ENCODE measurements at regions not wholly inside any gene's neighbourhood (a gene's known extent, or its start where the extent isn't known, plus 50 kb on each side); places are given as distances from the start of the nearest gene placed in this dataset.

DNA sequence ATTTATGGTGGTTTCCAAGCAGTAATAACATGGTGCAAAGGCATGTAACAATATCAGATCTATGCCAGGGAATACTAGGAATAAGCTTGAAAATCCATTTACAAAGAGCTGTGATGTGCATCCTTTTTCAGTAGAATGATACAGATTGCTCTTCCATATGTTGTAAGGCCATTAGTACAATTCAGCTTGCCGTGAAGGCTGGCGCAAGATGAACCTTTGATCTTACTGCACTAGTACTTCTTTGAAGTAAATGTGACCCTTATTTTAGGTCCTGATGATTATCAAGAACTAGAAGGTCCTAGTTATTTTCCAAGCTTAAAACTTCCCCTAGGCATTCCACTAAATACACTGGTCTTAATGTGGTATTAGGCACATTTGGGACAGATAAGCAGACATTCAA lies 210.1 kb upstream of the CD96 start (continued):
- TF ChIP-seq, protein P1, sequence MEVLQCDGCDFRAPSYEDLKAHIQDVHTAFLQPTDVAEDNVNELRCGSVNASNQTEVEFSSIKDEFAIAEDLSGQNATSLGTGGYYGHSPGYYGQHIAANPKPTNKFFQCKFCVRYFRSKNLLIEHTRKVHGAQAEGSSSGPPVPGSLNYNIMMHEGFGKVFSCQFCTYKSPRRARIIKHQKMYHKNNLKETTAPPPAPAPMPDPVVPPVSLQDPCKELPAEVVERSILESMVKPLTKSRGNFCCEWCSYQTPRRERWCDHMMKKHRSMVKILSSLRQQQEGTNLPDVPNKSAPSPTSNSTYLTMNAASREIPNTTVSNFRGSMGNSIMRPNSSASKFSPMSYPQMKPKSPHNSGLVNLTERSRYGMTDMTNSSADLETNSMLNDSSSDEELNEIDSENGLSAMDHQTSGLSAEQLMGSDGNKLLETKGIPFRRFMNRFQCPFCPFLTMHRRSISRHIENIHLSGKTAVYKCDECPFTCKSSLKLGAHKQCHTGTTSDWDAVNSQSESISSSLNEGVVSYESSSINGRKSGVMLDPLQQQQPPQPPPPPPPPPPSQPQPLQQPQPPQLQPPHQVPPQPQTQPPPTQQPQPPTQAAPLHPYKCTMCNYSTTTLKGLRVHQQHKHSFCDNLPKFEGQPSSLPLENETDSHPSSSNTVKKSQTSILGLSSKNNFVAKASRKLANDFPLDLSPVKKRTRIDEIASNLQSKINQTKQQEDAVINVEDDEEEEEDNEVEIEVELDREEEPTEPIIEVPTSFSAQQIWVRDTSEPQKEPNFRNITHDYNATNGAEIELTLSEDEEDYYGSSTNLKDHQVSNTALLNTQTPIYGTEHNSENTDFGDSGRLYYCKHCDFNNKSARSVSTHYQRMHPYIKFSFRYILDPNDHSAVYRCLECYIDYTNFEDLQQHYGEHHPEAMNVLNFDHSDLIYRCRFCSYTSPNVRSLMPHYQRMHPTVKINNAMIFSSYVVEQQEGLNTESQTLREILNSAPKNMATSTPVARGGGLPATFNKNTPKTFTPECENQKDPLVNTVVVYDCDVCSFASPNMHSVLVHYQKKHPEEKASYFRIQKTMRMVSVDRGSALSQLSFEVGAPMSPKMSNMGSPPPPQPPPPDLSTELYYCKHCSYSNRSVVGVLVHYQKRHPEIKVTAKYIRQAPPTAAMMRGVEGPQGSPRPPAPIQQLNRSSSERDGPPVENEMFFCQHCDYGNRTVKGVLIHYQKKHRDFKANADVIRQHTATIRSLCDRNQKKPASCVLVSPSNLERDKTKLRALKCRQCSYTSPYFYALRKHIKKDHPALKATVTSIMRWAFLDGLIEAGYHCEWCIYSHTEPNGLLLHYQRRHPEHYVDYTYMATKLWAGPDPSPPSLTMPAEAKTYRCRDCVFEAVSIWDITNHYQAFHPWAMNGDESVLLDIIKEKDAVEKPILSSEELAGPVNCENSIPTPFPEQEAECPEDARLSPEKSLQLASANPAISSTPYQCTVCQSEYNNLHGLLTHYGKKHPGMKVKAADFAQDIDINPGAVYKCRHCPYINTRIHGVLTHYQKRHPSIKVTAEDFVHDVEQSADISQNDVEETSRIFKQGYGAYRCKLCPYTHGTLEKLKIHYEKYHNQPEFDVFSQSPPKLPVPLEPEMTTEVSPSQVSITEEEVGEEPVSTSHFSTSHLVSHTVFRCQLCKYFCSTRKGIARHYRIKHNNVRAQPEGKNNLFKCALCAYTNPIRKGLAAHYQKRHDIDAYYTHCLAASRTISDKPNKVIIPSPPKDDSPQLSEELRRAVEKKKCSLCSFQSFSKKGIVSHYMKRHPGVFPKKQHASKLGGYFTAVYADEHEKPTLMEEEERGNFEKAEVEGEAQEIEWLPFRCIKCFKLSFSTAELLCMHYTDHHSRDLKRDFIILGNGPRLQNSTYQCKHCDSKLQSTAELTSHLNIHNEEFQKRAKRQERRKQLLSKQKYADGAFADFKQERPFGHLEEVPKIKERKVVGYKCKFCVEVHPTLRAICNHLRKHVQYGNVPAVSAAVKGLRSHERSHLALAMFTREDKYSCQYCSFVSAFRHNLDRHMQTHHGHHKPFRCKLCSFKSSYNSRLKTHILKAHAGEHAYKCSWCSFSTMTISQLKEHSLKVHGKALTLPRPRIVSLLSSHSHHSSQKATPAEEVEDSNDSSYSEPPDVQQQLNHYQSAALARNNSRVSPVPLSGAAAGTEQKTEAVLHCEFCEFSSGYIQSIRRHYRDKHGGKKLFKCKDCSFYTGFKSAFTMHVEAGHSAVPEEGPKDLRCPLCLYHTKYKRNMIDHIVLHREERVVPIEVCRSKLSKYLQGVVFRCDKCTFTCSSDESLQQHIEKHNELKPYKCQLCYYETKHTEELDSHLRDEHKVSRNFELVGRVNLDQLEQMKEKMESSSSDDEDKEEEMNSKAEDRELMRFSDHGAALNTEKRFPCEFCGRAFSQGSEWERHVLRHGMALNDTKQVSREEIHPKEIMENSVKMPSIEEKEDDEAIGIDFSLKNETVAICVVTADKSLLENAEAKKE (CRISPR knock-in tag; IDR thresholded peaks at IDR 0.05), result no peak
- no peak for TF ChIP-seq STAT1 (IDR thresholded peaks at IDR 0.05; ENCODE audit: unreplicated experiment)

DNA sequence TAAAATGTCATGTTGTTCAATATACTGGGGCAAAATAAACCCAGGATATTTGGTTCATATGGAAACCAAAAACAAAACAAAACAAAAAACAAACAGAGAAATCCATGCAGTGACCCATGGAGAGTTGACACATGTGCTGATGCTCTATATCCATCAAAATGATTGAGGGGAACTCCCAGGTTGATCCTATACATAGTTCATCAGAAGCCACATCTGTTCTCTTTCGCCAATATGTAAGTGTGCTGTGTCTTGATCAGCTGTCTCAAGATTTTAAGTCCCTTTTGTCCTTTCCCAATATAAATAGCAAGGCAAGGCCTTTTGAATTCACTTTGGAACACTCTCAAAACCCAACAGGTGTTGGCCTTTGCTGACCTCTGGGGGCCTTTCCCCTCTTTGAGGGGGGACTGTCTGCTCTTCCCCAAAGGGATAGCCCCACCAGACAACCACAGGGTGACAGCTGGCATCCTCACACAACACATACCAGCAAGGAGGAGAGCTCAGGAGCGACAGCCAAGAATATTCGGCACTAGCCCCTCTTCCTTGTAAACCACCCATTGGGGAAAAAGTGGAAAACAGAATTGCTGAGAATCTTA lies 209.4 kb upstream of the CD96 start:
- H3K9me2 ChIP-seq (ENCODE audit: insufficient read depth), result no peaks in the 10 kb centered on the region
- no peaks in the 10 kb centered on the region for H4K20me1 ChIP-seq (replicated peaks; ENCODE audit: insufficient read depth)
- peaks cover 16% of the 10 kb centered on the region for H3K4me1 Mint-ChIP-seq
- no peak for DNase-seq (ENCODE audit: low spot score)
- no peak overlapping the region for H3K4me3 Mint-ChIP-seq
- H3K27ac Mint-ChIP-seq, result no peak overlapping the region
- no peaks in the 10 kb centered on the region for H3K36me3 Mint-ChIP-seq (ENCODE audit: low read depth)
- no peaks in the 10 kb centered on the region for H3K36me3 ChIP-seq (ENCODE audit: insufficient read depth)
- no peak overlapping the region for H2AFZ ChIP-seq
- H3K27me3 ChIP-seq (ENCODE audit: insufficient read depth), result no peaks in the 10 kb centered on the region; the same call in 1 of the 2 replicates
- H3K27ac ChIP-seq (ENCODE audit: low read depth), result no peak overlapping the region
- TF ChIP-seq, protein P2, sequence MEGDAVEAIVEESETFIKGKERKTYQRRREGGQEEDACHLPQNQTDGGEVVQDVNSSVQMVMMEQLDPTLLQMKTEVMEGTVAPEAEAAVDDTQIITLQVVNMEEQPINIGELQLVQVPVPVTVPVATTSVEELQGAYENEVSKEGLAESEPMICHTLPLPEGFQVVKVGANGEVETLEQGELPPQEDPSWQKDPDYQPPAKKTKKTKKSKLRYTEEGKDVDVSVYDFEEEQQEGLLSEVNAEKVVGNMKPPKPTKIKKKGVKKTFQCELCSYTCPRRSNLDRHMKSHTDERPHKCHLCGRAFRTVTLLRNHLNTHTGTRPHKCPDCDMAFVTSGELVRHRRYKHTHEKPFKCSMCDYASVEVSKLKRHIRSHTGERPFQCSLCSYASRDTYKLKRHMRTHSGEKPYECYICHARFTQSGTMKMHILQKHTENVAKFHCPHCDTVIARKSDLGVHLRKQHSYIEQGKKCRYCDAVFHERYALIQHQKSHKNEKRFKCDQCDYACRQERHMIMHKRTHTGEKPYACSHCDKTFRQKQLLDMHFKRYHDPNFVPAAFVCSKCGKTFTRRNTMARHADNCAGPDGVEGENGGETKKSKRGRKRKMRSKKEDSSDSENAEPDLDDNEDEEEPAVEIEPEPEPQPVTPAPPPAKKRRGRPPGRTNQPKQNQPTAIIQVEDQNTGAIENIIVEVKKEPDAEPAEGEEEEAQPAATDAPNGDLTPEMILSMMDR (conservative IDR thresholded peaks at IDR 0.05; ENCODE audit: low read depth in 2 of 2), result 0 out of 4 replicates have a peak, but pooled peaks of 1 of the 2 experiments have one; percentile 2
- no peak for TF ChIP-seq EZH2 (IDR thresholded peaks at IDR 0.05; ENCODE audit: low read depth, unreplicated experiment)
- H3K27me3 Mint-ChIP-seq (ENCODE audit: insufficient read depth, low read depth, poor library complexity), result no peaks in the 10 kb centered on the region
- no peak for ATAC-seq
- no peaks in the 10 kb centered on the region for H3K9me3 Mint-ChIP-seq
- no peaks in the 10 kb centered on the region for H3K79me2 ChIP-seq (replicated peaks; ENCODE audit: insufficient read depth)
- H3F3A ChIP-seq (replicated peaks; ENCODE audit: low read depth), result no peaks in the 10 kb centered on the region
- no peak overlapping the region for H3K4me3 ChIP-seq
- H3K4me1 ChIP-seq (ENCODE audit: insufficient read depth), result peaks cover 17% of the 10 kb centered on the region
- H3K4me2 ChIP-seq, result no peak overlapping the region
